ENCODE measurements at regions not wholly inside any gene's neighbourhood (a gene's known extent, or its start where the extent isn't known, plus 50 kb on each side); places are given as distances from the start of the nearest gene placed in this dataset.

- no peaks in the 10 kb centered on the region for H3K9me3 ChIP-seq
- TF ChIP-seq CTCF (IDR thresholded peaks at IDR 0.05; ENCODE audit: low read depth, low read length) = no peak
- no peaks in the 10 kb centered on the region for H3K36me3 ChIP-seq
- DNase-seq = no peak
- no peaks in the 10 kb centered on the region for H3K27me3 ChIP-seq
- H3K4me3 ChIP-seq (ENCODE audit: low read depth, low read length) = no peak overlapping the region
- no peaks in the 10 kb centered on the region for H3K4me1 ChIP-seq
Measured at GRCh38 chrX:117376460-117376859, 740.1 kb downstream of the KLHL13 start.

- no peak for DNase-seq
- H3K36me3 ChIP-seq = no peaks in the 10 kb centered on the region
- no peak for TF ChIP-seq CTCF (IDR thresholded peaks at IDR 0.05; ENCODE audit: low read depth, low read length)
- no peak overlapping the region for H3K4me3 ChIP-seq (ENCODE audit: low read depth, low read length)
- H3K27me3 ChIP-seq = no peaks in the 10 kb centered on the region
- H3K9me3 ChIP-seq = no peaks in the 10 kb centered on the region
- no peaks in the 10 kb centered on the region for H3K4me1 ChIP-seq
Measured at GRCh38 chrX:117335209-117335608, 781.4 kb downstream of the KLHL13 start.

GRCh38 chrX:117327373-117327772 lies 789.2 kb downstream of the KLHL13 start:
- no peak for TF ChIP-seq CTCF (IDR thresholded peaks at IDR 0.05; ENCODE audit: low read depth, low read length)
- no peak for DNase-seq

GRCh38 chrX:117325706-117326105 lies 790.9 kb downstream of the KLHL13 start:
- no peaks in the 10 kb centered on the region for H3K9me3 ChIP-seq
- no peaks in the 10 kb centered on the region for H3K4me1 ChIP-seq
- no peak for DNase-seq
- no peak for TF ChIP-seq CTCF (IDR thresholded peaks at IDR 0.05; ENCODE audit: low read depth, low read length)
- no peaks in the 10 kb centered on the region for H3K36me3 ChIP-seq
- no peaks in the 10 kb centered on the region for H3K27me3 ChIP-seq
- H3K4me3 ChIP-seq (ENCODE audit: low read depth, low read length) = no peak overlapping the region

More at GRCh38 chrX:117327373-117327772, 789.2 kb downstream of the KLHL13 start:
- Histone ChIP-seq H3K4me1 (no peaks in the 10 kb centered on the region), H3K9me3 (no peaks in the 10 kb centered on the region), H3K36me3 (no peaks in the 10 kb centered on the region), H3K4me3 (ENCODE audit: low read depth, low read length) (no peak overlapping the region), H3K27me3 (no peaks in the 10 kb centered on the region)

- Histone ChIP-seq H3K4me1 (no peaks in the 10 kb centered on the region), H3K36me3 (no peaks in the 10 kb centered on the region), H3K27me3 (no peaks in the 10 kb centered on the region), H3K9me3 (no peaks in the 10 kb centered on the region), H3K4me3 (ENCODE audit: low read depth, low read length) (no peak overlapping the region)
- no peak for DNase-seq
- no peak for TF ChIP-seq CTCF (IDR thresholded peaks at IDR 0.05; ENCODE audit: low read depth, low read length)
Measured at GRCh38 chrX:117305168-117305766, 811.3 kb downstream of the KLHL13 start.

GRCh38 chrX:117301086-117301485 lies 815.5 kb downstream of the KLHL13 start:
- no peaks in the 10 kb centered on the region for H3K9me3 ChIP-seq
- no peak for TF ChIP-seq CTCF (IDR thresholded peaks at IDR 0.05; ENCODE audit: low read depth, low read length)

More at GRCh38 chrX:117301086-117301485, 815.5 kb downstream of the KLHL13 start:
- Histone ChIP-seq H3K4me1 (no peaks in the 10 kb centered on the region), H3K27me3 (no peaks in the 10 kb centered on the region), H3K36me3 (no peaks in the 10 kb centered on the region), H3K4me3 (ENCODE audit: low read depth, low read length) (no peak overlapping the region)
- DNase-seq = no peak

Data from BE2C (cell line).